ENCODE measurements at regions not wholly inside any gene's neighbourhood (a gene's known extent, or its start where the extent isn't known, plus 50 kb on each side); places are given as distances from the start of the nearest gene placed in this dataset.
"Not testable (repeated sequence)": the region's sequence is repeated elsewhere in the genome, so short reads cannot be mapped to it uniquely, and the experiment has no call there.

DNA sequence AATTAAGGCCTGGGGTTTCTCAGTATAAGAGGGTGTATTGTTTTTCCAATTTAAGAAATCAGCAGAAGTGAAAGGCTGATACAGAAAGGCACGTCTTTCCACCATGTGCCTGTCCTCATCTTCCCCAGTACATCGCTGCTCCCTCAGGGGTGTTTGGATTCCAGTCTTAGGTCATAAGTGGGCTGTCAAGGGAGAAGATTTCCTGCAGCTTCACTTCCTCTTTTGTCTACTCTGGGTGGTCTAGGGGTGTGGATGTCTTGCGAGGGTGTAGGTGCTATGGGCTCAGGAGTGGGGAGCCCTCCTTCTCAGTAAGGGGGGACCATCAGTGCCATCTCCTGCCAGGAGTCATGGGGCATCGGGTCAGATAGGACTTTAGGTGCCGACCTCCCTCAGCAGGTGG, 999.8 kb upstream of the NCAM2 start:
- DNase-seq (ENCODE audit: low spot score): no peak

DNA sequence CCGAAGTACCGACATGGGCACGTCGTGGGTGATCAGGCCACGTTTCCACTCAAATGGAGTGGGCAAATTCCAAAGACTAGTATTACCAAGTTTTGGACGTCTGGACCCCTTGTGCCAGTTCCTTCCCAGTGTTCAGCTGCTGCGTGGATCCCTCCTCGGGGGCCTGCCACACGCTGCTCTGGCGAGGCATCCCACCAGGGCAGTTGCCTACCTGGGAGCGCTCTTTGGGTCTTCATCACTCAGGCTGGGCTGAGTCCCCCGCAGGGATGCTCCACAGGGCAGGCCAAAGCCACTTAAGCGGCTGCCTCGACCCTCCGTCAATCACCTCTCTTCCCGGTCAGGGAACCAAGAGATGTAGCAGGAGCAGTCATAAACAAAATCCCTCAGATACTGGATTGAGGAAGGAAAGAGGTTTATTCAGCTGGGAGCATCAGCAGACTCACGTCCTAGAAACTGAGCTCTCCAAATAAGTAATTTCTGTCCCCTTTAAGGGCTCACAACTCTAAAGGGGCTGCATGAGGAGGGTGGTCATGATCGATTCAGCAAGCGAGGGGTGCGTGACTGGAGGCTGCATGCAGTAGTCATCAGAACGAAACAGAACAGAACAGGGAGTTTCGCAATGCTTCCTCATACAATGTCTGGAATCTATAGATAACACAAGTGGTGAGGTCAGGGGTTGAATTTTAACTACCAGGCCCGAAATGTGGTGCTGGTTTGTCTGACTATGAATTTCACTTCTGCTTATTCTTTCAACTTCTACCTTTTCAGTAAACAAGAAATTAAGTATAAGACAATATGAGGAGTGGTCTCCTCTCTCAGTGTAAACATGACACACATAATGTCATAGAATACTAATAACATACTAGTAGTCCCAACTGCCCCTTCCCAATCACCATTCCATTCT, 998.6 kb upstream of the NCAM2 start:
- no peak for DNase-seq (ENCODE audit: low spot score)

DNA sequence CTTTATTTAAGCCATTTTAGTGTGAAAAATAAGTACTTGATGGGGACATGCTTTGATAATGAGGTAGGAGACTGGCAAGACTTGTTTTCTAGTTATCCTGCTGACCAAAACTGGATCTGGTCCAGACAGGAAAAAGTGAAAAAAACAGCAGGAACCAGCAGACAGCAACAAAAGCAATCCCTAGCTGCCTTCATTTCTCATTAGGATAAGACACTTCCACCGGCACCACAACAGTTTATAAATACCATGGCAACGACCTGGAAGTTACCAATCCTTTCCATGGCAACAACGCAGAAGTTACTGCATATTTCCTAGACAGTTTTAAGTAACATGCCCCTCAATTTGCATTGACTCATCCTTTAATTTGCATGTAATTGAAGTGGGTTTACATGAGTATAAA, 993.8 kb upstream of the NCAM2 start:
- no peak for DNase-seq (ENCODE audit: low spot score)

DNA sequence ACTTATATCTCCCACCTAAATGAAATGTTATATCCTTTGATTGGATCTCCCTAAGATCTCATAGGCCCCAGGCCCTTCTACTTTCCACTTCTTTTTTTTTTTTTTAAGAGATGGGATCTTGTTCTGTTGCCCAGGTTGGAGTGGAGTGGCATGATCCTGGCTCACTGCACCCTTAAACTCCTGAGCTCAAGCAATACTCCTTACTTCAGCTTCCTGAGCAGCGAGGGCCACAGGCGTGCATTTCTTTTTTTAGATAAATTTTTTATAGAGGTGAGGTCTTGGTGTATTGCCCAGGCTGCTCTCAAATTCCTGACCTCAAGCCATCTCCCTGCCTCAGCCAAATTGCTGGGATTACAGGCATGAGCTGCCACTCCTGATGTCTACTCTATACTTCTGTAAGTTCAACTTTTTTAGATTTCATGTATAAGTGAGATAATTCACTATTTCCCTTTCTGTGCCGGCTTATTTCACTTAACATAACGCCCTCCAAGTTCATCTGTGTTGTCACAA, 987.5 kb upstream of the NCAM2 start:
- no peak for DNase-seq (ENCODE audit: low spot score)

DNA sequence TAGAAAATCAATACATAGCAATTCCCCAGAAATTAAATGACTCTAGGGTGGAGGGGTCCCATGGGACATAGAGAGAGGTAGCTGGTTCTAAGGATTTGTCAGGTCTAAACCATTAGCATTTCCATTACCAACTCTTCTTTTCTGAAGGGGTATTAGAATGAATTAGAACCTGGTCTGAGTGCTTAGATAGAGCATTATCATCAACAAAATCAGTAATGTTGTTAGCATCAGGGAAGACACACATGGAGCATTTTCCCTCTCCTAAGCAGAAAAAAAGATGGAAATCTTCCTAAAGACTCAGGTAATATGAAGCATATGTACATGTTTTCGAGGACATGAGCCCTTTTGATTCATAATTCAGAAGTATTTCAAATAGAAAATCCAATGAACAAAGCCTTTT, 984.4 kb upstream of the NCAM2 start:
- no peak for DNase-seq (ENCODE audit: low spot score)

DNA sequence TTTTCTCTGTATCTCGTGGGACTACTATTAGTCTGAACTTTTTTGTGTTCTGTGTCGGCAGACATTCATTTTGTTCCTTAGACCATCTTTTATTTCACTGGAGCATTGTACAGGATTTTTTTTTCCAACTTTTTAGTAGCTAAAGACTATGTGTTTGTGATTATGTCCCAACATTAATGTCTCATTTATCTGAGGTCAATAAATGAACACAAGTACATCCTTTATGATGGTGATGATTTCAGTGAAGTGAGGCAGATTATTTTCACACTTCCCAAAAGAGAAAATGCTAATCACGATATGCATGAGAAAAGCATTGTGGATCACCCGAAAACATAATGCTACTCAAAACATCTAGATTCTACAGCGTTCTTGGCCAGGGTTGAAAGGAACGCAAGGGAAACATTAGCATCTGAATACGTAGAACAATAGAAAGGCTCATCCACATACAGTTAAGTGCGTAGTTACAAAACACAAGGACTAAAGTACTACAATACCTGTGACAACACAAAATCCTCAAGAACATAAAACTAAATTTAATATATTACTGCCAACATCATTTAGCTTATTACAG, 981.7 kb upstream of the NCAM2 start:
- DNase-seq (ENCODE audit: low spot score): no peak

DNA sequence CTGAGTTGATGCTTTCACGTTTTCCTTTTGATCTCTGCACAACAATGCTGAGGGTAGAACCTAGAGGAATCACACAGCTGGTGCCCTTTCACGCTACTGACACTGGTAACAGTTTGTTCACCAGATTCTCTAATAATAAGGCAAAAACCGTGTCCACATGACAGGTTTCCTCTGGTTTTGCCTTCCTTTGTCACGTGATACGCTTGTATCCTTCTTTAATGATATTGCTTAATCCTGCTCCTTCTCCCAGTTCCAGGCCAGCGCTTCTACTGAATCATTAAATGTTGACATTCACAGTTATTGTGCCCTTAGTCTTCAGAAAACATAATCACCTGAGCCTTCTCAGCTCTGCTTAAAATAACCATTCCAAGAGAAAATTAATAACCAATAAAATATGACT, 978.2 kb upstream of the NCAM2 start:
- no peak for DNase-seq (ENCODE audit: low spot score)

DNA sequence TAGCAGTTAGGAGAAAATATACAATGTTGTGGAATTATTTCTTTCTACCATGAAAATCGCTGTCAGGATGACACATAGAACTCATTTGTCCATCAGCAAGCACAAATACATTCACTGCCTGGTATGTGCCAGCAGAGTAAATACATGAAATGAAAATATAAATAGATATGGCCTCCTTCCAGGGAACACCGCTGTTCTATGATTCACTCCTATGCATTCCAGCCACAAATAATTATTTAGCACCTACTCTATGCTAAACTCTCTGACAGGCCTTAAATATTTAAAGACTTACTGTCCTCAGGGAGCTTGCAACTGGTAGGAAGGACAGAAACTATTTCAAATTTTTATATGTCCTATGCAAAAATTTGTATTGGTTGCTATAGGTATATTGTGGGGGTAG, 975.0 kb upstream of the NCAM2 start:
- DNase-seq (ENCODE audit: low spot score): no peak

DNA sequence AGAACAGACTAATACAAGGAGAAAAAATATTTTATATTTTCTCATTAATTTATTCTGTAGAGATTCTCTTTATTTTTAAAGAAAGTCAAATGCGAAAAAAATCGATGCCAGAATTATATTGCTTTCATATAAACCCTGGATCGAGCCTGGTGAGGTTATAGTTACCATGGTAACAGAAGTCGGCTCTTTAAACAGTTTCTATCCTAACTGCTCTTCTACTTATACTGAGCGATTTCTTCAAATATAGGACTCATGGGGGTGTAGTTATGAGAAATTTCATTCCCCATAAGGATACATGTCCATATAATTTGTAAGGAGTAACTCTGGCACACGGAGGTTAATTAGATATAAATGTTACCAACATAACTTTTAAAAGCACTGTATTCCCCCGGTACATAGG, 973.5 kb upstream of the NCAM2 start:
- DNase-seq (ENCODE audit: low spot score): no peak

DNA sequence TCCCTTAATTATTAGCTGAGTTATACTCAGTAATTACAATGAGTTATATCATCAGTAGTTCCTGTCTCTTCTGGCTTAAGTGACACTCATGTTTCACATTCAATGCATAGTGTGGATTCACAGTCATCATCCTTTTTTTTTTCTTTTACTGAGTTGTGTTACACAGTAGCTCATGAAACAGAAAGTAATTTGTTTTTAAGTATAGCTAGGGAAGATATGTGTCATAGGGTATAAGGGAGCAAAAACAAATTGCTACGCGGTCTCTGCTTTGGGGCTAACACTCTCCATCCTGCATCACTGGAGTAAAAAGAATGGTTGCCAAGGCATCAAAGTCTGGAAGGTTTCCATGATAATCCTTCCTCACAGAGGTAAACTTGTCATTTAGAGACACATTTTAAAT, 971.7 kb upstream of the NCAM2 start:
- no peak for DNase-seq (ENCODE audit: low spot score)

DNA sequence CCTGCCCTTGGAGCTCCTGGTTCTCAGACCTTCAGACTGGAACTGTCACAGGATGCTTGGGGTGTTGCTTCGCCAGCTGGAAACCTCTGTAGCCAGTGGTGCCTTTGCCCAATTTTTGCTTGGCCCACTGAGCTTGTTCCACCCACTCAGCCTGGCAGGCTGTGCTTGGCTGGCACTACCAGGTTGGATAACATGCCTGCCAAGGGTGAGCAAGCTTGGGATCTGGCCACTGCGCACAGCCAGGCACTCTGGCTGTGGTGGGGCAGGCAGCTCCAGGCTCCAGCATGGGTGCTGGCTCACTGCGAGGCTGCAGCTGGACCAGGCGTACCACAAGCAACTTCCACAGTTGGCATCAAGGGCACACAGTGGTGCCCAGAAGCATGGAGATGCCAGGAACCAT, 967.8 kb upstream of the NCAM2 start:
- DNase-seq (ENCODE audit: low spot score): no peak

DNA sequence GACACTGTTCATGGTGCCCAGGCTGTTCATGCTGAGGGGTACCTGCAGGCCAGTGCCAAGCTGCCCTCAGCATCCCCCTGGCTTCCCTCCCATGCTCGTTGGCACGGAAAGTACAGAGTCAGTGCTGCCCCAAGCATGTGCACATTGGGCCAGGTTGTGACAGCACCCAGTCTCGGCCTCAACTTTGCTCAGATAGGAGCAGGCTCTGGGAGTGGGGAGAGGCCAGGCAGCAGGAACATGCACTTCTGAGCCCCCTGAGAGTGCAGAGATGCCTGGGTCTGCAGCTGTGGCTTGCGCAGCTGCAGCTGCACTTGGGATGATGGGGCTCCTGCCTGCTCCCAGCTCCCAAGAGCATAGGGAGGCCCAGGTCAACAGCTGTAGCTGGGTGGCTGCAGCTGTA, 966.4 kb upstream of the NCAM2 start:
- DNase-seq (ENCODE audit: low spot score): no peak

DNA sequence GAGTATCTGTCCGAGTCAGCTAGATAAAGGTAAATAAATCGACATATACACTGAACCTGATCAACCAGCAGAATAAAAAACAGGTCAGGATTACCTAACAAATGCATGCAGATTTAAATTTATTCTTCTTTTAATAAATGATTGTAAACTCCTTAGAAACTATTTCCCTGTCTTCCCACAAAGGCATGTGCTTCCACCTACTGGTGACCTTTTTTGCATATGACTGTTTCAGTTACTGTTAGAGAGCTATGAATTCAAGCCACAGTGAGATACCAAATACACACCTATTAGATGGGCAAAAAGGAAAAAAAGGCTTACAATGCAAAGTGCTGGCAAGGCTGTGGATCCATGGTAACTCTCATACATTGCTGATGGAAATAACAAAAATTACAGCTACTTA, 957.4 kb upstream of the NCAM2 start:
- DNase-seq (ENCODE audit: low spot score): no peak

DNA sequence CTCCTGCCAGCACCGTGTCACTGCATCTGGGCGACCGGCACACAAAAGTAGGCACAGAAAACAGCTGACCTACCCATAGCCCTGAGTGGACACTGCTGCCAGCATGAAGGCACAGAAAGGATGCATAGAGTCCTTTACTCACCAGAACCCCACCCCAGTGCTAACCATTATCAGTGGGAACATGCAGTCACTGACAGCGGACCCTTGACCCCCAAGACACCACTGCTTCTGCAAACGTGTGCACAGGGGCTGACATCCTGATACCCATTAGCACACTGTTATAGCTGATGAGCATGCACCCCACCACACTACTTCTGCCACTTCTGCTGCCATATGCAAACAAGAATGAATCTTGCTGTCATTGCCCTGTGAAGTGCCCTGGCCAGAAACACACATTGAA, 953.0 kb upstream of the NCAM2 start:
- no peak for DNase-seq (ENCODE audit: low spot score)

DNA sequence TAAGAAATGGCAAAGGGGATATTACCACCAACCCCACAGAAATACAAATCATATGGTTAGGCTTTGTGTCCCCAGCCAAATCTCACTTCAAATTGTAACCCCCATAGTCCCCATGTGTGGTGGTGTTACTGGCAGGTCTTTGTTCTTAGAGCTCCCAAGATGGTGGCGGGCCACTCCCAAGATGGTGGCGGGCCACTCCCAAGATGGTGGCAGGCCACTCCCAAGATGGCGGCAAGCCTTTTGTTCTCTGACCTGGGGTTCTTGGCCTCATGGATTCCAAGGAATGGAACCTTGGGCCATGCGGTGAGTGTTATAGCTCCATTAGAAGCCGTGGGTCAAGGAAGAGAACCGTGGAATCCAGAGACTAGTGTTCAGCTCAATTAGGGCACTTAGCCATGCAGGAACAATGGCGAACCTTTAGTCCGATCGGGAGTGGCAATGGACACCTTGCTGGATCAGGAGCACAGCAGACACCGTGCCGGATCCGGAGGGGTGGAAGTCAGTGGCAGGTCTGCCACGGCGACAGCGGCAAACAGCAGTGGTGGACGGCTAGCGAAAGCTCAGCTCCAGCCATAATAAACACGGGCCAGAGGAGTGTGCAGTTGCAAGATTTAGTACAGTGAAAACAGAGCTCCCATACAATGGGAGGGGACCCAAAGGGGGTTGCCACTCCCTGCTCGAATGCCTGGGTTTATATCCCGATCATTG, 949.9 kb upstream of the NCAM2 start:
- not testable (repeated sequence) for DNase-seq (ENCODE audit: low spot score)

DNA sequence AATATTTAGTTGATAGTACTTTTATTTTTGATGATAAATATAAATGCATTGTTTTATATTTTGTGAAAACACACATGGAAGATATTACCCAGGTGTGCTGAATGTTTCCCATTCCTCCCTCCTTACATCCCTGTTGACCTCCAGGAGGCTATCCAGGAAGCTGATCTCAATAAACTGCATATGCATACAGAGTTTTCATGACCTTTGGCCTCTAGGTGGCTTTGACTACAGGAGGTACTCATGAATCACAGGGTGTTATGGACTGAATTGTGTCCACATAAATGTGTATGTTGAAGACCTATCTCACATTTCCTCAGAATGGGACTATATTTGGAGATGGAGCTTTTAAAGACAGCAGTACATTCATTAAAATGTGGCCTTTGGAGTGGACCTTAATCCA, 914.9 kb upstream of the NCAM2 start:
- DNase-seq (ENCODE audit: low spot score): no peak

DNA sequence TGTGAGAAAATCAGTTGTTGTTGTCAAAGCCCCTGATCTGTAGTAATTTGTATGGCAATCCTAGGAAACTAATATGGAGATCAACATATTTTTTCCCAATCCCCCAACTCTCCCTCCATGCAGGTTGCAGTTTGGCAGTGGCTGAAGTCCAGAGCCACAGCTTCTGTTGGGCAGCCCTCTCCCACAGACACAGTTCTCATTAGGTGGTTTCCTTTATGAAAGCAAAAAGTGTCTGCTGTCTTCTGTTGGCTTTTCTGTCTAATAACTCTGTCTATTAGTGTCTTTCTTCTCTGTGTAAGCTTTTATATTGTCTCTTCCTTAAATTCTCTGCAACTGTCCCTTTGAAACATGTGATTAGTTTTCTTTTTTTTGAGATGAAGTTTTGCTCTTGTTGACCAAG, 914.3 kb upstream of the NCAM2 start:
- no peak for DNase-seq (ENCODE audit: low spot score)

DNA sequence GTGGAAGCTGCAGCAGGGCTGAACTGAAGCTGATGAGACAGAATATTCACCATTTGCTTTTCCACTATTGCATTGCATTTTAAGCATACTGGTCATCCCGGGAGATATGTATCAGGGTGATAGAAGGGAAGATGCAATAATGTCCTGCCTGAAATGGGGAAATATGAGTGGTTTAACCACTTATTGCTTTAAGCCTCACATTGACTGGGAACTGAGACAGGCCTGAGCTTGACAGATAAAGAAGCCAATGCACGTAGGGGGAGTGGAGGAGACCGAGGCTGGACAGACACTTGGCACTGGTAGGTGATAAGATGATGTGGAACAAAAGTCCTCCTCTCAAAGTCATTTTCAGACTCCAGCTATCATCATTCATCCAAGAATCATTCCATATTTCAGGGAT, 911.7 kb upstream of the NCAM2 start:
- no peak for DNase-seq (ENCODE audit: low spot score)

DNA sequence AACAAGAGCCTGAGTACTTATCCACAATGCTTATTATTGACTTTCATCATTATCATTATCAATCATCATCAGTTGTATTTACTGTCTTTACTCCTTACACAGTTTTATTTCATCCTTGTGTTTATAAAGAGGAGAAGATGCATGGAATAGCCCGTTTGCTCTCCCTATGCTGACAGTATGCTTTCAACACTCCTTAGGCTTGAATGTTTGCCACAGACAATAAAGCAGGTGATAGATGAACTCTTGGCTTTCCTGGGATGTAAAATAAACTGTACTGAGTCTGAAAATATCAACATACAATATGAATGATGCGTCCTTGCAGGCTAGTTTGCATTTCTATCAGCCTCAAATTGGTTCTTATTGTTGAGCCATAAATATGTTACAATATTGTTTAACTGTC, 891.8 kb upstream of the NCAM2 start:
- no peak for DNase-seq (ENCODE audit: low spot score)

DNA sequence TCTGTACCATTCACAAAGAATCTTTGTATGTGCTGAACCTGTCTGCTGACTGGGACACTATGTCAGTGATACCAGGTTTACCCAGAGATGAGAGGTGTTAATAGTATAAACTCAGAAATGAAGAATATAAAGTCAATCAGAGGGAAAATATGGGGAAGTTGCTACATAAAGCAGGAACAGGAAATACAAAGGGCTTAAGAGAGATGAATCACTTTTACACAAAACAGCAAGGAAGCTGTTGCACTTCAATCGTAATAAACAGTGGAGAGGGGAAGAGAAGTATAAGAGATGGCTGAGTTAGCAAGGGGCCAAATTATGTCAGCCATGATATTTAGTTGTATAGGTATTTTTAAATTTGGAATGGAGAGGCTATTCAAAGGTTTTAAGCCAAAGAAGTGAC, 890.2 kb upstream of the NCAM2 start:
- no peak for DNase-seq (ENCODE audit: low spot score)

DNA sequence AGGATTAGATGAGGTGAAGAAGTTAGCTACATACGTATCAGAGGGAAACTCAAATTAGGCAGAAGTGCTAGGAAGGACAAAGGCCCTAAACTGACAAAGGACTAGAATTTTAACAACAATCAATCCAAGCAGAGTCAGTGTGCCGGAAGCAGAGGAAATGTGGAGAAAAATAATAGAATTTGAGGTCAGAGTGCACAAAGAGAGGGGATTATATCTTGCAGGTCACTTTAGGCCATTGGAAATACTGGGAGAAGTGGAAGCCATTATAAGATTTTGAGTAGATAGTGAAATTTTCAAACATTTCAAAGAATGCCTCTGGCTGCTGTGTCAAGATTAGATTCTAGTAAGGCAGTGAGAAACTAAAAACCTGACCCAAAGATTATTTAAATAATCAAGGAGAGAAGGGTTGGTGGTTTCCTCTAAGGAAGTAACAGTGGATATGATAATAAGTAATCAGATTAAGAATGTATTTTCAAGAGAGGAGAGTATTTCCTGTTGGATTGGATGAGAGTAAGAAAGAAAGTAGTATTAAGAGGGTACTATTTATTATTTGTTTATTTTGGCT, 889.2 kb upstream of the NCAM2 start:
- DNase-seq (ENCODE audit: low spot score): no peak

DNA sequence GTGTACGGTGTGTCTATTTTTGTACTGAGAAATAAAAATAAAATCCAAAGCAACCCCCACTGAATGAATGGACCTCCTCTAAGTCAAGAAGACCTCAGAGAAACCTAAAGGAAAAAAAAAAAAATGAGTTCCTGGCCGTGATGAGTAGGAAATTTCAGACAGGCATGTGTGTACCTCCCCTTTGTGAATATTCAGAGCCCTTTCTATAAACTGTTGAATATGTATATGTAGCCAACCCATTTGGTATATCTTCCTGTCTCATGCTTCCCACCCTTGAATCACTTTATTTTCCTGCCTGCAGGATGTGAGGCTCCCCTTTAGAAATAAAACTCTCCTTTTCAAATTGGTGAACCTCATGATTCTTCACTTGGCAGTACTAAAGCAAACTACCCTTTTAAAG, 887.8 kb upstream of the NCAM2 start:
- DNase-seq (ENCODE audit: low spot score): no peak

DNA sequence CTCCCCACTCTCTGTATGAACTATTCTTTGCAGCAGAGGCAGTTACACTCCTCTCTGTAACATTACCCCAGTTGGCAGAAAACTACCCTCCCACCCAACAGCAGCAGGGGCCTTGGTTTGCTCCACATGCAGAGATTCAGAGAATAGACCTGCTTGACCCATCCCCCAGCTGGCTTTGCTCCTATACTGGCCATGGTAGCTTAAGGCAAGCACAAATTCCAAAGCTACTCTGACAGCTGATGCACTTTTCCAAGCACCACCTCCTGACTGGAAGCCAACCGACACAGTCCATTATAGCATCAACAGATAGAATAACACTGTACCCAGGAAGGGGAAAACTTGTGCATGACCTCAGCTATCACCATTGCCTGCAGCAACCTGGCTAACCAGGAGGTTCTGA, 846.5 kb upstream of the NCAM2 start:
- DNase-seq (ENCODE audit: low spot score): no peak
